PC-3 (cell line): ENCODE measurements at regions not wholly inside any gene's neighbourhood (a gene's known extent, or its start where the extent isn't known, plus 50 kb on each side); places are given as distances from the start of the nearest gene placed in this dataset.
"Not testable (repeated sequence)": the region's sequence is repeated elsewhere in the genome, so short reads cannot be mapped to it uniquely, and the experiment has no call there.

Experiments
- EZH2 ChIP-seq: fragments of 300-600 bp; sonication (generic); IDR thresholded peaks from one replicate; pipeline ENCODE4 v1.6.1; 2017; ENCODE audit warnings: antibody characterized with exemption, mild to moderate bottlenecking, low read length; ENCODE audit not compliant: unreplicated experiment
- EZH2phosphoT487 ChIP-seq: fragments of 300-600 bp; sonication (generic); IDR thresholded peaks from 2 replicates; pipeline ENCODE4 v1.6.1; 2018; ENCODE audit warnings: mild to moderate bottlenecking, antibody characterized with exemption, low read length, borderline replicate concordance
- TF ChIP-seq, protein P1 (sequence below): fragments of 300-600 bp; sonication (generic); conservative IDR thresholded peaks from 2 replicates; pipeline ENCODE4 v1.5.1; 2017; ENCODE audit warnings: antibody characterized with exemption, low read depth, mild to moderate bottlenecking, low read length

DNA sequence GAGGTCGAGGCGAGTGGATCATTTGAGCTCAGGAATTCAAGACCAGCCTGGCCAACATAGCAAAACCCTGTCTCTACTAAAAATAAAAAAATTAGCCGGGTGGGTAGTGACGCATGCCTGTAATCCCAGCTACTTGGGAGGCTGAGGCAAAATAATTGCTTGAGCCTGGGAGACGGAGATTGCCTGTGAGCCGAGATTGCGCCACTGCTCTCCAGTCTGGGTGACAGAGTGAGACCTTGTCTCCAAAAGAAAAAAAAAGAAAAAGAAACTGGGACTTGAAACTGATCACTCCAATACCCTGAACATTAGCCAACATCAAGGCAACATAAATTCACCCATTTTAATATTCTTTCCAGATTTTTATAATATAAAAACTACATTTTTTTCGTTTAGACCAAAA lies 874.6 kb upstream of the MBL2 start:
- not testable (repeated sequence) for TF ChIP-seq EZH2, EZH2phosphoT487
- TF ChIP-seq, protein P1, sequence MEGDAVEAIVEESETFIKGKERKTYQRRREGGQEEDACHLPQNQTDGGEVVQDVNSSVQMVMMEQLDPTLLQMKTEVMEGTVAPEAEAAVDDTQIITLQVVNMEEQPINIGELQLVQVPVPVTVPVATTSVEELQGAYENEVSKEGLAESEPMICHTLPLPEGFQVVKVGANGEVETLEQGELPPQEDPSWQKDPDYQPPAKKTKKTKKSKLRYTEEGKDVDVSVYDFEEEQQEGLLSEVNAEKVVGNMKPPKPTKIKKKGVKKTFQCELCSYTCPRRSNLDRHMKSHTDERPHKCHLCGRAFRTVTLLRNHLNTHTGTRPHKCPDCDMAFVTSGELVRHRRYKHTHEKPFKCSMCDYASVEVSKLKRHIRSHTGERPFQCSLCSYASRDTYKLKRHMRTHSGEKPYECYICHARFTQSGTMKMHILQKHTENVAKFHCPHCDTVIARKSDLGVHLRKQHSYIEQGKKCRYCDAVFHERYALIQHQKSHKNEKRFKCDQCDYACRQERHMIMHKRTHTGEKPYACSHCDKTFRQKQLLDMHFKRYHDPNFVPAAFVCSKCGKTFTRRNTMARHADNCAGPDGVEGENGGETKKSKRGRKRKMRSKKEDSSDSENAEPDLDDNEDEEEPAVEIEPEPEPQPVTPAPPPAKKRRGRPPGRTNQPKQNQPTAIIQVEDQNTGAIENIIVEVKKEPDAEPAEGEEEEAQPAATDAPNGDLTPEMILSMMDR = not testable (repeated sequence)
